Neural crest cell (in vitro differentiated cells): ENCODE measurements at regions not wholly inside any gene's neighbourhood (a gene's known extent, or its start where the extent isn't known, plus 50 kb on each side); places are given as distances from the start of the nearest gene placed in this dataset.

ENCODE experiments used
- DNase-seq: peaks from one replicate; pipeline ENCODE4 v3.0.0; 2021; ENCODE audit warnings: low read depth, mixed read lengths, low spot score
- H3K27ac Mint-ChIP-seq: one replicate; pipeline ENCODE4 v1.8.0; 2021; ENCODE audit warnings: mild to moderate bottlenecking, mixed read lengths; ENCODE audit not compliant: unreplicated experiment
- H3K27me3 Mint-ChIP-seq: 2 replicates; pipeline ENCODE4 v1.8.0; 2021; ENCODE audit warnings: low read depth, mild to moderate bottlenecking, mixed read lengths
- H3K36me3 Mint-ChIP-seq: 2 replicates; pipeline ENCODE4 v1.8.0; 2021; ENCODE audit warnings: low read depth, mild to moderate bottlenecking, mixed read lengths
- H3K4me1 Mint-ChIP-seq: 2 replicates; pipeline ENCODE4 v1.8.0; 2021; ENCODE audit warnings: mixed read lengths
- H3K4me3 Mint-ChIP-seq: one replicate; pipeline ENCODE4 v1.8.0; 2021; ENCODE audit warnings: mild to moderate bottlenecking, mixed read lengths
- H3K9me3 Mint-ChIP-seq: 2 replicates; pipeline ENCODE4 v1.8.0; 2021; ENCODE audit warnings: mixed read lengths
- TF ChIP-seq, protein P1 (sequence below): fragments of 200-600 bp; sonication (generic); conservative IDR thresholded peaks from 2 replicates; pipeline ENCODE4 v1.5.0; 2021; ENCODE audit warnings: antibody characterized with exemption, mild to moderate bottlenecking

DNA sequence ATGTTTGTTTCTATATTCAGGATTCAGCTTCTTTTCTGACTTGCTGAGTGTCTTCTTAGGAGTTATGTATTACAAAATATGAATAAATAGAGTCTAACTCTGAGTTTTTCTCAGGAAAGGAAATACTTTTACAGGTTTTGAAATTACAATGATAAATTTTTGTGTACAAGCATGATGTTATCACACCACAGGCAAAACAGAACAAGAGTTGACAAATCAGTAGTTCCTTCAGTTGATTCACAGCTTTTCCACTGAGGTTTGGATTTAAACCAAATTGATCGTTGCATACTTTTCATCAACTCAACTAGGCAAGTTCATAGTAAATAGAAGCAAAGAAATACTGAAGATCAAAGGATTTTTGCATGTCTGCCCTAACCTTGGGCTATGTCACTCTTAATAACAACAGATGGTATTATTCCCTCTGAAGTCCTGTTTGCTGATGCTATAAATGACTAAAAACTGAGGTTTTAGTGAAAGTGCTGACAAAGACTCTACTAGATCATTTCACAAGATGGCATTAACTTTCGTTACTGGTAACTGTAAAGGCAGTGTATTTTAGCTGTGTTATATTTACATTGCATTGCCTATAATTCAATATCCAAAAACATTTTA lies 520.2 kb downstream of the FLRT2 start:
- no peaks in the 10 kb centered on the region for H3K27me3 Mint-ChIP-seq
- H3K27ac Mint-ChIP-seq: no peak overlapping the region
- DNase-seq: no peak
- TF ChIP-seq, protein P1, sequence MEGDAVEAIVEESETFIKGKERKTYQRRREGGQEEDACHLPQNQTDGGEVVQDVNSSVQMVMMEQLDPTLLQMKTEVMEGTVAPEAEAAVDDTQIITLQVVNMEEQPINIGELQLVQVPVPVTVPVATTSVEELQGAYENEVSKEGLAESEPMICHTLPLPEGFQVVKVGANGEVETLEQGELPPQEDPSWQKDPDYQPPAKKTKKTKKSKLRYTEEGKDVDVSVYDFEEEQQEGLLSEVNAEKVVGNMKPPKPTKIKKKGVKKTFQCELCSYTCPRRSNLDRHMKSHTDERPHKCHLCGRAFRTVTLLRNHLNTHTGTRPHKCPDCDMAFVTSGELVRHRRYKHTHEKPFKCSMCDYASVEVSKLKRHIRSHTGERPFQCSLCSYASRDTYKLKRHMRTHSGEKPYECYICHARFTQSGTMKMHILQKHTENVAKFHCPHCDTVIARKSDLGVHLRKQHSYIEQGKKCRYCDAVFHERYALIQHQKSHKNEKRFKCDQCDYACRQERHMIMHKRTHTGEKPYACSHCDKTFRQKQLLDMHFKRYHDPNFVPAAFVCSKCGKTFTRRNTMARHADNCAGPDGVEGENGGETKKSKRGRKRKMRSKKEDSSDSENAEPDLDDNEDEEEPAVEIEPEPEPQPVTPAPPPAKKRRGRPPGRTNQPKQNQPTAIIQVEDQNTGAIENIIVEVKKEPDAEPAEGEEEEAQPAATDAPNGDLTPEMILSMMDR: no peak
- H3K36me3 Mint-ChIP-seq: peaks cover 9% of the 10 kb centered on the region
- H3K9me3 Mint-ChIP-seq: peaks cover 10% of the 10 kb centered on the region
- no peak overlapping the region for H3K4me3 Mint-ChIP-seq
- H3K4me1 Mint-ChIP-seq: peaks cover 11% of the 10 kb centered on the region

DNA sequence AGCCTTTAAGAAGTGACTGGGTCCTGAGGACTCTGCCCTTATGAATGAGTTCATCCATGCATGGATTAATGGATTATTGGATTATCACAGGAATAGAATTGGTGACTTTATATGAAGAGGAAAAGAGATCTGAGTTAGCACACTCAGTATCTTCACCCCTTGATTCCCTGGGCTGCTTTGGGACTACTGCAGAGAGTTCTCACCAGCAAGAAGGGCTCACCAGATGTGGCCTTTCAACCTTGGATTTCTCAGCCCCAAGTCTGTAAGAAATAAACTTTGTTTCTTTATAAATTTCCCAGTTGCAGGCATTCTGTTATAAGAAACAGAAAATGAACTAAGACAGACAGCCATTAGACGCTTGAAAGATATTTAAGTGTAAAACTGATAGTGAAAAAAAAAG lies 509.2 kb downstream of the FLRT2 start:
- TF ChIP-seq, protein P1: no peak
- no peak overlapping the region for H3K4me3 Mint-ChIP-seq
- peaks cover 2% of the 10 kb centered on the region for H3K9me3 Mint-ChIP-seq
- no peaks in the 10 kb centered on the region for H3K4me1 Mint-ChIP-seq
- no peak for DNase-seq
- no peaks in the 10 kb centered on the region for H3K27me3 Mint-ChIP-seq
- no peaks in the 10 kb centered on the region for H3K36me3 Mint-ChIP-seq
- no peak overlapping the region for H3K27ac Mint-ChIP-seq

DNA sequence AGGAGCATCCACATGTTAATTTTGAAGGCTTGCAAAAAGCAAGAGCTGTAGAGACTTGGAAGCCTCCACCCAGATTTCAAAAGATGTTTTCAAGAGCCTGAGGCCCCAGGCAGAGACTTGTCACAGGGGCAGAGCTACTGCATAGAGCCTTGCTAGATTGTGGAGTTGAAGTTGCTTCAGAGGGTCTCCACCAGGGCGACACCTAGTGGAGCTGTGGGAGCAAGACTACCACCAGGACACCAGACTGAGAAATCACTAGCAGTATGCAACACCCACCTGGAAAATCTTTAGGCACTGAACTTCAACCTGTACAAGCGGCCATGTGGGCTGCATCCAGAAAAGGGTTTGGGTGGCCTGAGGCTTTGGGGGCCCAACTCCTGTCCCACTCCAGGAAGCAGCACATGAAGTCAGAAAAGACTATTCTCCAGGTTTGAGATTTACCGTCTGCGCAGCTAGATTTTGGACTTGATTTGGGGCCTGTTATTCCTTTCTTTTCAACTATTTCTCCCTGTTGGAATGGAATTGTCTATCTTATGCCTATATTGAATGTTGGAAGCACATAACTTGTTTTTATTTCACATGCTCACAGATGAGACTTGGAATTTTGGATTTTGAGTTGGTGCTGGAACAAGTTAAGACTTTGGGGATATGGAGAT lies 508.6 kb downstream of the FLRT2 start:
- TF ChIP-seq, protein P1: peak; percentile 76
- no peaks in the 10 kb centered on the region for H3K4me1 Mint-ChIP-seq
- H3K27me3 Mint-ChIP-seq: no peaks in the 10 kb centered on the region
- no peaks in the 10 kb centered on the region for H3K36me3 Mint-ChIP-seq
- H3K4me3 Mint-ChIP-seq: no peak overlapping the region
- peak; percentile 40 for DNase-seq
- no peaks in the 10 kb centered on the region for H3K9me3 Mint-ChIP-seq
- no peak overlapping the region for H3K27ac Mint-ChIP-seq

DNA sequence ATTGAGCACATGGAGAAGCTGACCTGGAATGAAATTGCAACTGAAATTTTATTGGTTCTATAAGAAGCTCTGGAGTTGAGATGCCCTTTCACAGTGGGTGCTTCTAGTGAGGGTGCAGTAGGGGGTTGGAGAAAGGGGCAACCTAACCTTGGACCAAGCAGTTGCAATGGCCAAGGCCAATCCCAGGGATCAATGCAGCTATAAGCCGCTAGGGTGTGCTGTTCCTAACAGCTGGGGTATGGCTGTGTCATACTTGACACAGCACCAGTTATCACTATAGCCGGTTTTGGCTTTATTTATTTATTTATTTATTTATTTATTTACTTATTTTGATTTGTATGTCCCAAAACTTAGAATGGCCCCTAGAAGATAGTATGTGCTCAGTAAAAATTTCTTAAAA lies 505.9 kb downstream of the FLRT2 start:
- Mint-ChIP-seq H3K36me3 (no peaks in the 10 kb centered on the region), H3K4me1 (no peaks in the 10 kb centered on the region), H3K9me3 (no peaks in the 10 kb centered on the region), H3K27ac (no peak overlapping the region), H3K4me3 (no peak overlapping the region), H3K27me3 (no peaks in the 10 kb centered on the region)
- TF ChIP-seq, protein P1: peak; percentile 59
- no peak for DNase-seq

DNA sequence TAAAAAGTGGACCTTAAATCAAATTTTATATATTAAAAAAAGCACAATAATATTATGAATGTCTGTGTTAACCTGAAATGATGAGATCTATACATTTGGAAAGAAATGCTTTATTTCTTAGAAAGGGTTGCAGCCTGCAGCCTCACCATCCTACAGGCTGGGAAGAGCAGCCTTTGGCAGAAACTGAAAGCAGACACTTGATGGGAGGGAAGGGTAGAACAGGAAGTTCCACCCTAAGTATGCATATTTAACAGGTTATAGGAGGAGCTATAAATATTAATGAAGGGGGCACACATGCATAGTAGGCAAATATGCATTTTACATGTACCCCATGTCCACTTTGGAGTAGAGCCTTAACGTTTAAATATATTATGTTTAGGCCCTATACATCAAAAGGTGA lies 498.0 kb downstream of the FLRT2 start:
- TF ChIP-seq, protein P1: no peak
- Mint-ChIP-seq H3K4me1 (no peaks in the 10 kb centered on the region), H3K9me3 (peaks cover 8% of the 10 kb centered on the region), H3K4me3 (no peak overlapping the region), H3K36me3 (peaks cover 4% of the 10 kb centered on the region), H3K27ac (no peak overlapping the region), H3K27me3 (no peaks in the 10 kb centered on the region)
- DNase-seq: no peak
